Esophagus mucosa (tissue), 1 donor: ENCODE measurements at regions not wholly inside any gene's neighbourhood (a gene's known extent, or its start where the extent isn't known, plus 50 kb on each side); places are given as distances from the start of the nearest gene placed in this dataset.
"Not testable (repeated sequence)": the region's sequence is repeated elsewhere in the genome, so short reads cannot be mapped to it uniquely, and the experiment has no call there.

Experiments used
- ATAC-seq: fragments of 200-7000 bp; cut with Tn5 transposase; one replicate; pipeline ENCODE4 v1.9.1; 2020
- donor health status: DM: yes; HTN: yes; CAD: no.

- ATAC-seq, result no peak
Observed at GRCh38 chrX:11836284-11836683, 78.2 kb downstream of the MSL3 start.

- ATAC-seq, result no peak
Observed at GRCh38 chrX:11837437-11837836, 79.4 kb downstream of the MSL3 start.

GRCh38 chrX:11864171-11864570 lies 106.1 kb downstream of the MSL3 start:
- ATAC-seq, result no peak

GRCh38 chrX:11867610-11868345 lies 109.7 kb downstream of the MSL3 start:
- ATAC-seq, result no peak

- ATAC-seq, result no peak
Observed at GRCh38 chrX:11870789-11871188, 112.8 kb downstream of the MSL3 start.

GRCh38 chrX:11881485-11882170 lies 123.6 kb downstream of the MSL3 start:
- ATAC-seq, result no peak

- no peak for ATAC-seq
Observed at GRCh38 chrX:11886745-11887144, 128.7 kb downstream of the MSL3 start.

GRCh38 chrX:11887175-11887574 lies 129.1 kb downstream of the MSL3 start:
- no peak for ATAC-seq

GRCh38 chrX:11888421-11888820 lies 130.4 kb downstream of the MSL3 start:
- no peak for ATAC-seq

GRCh38 chrX:11889791-11890190 lies 131.8 kb downstream of the MSL3 start:
- no peak for ATAC-seq

GRCh38 chrX:11890836-11891514 lies 132.9 kb downstream of the MSL3 start:
- peak; percentile 36 for ATAC-seq

GRCh38 chrX:11893933-11894710 lies 136.1 kb downstream of the MSL3 start:
- ATAC-seq, result no peak

GRCh38 chrX:11899091-11899490 lies 141.1 kb downstream of the MSL3 start:
- ATAC-seq, result no peak

- ATAC-seq, result not testable (repeated sequence)
Observed at GRCh38 chrX:11905933-11906332, 147.9 kb downstream of the MSL3 start.

- ATAC-seq, result no peak
Observed at GRCh38 chrX:11908371-11908770, 150.3 kb downstream of the MSL3 start.

GRCh38 chrX:11913001-11913400 lies 155.0 kb downstream of the MSL3 start:
- ATAC-seq, result no peak

GRCh38 chrX:11929476-11929875 lies 171.4 kb downstream of the MSL3 start:
- ATAC-seq, result no peak

GRCh38 chrX:11932423-11932822 lies 174.4 kb downstream of the MSL3 start:
- ATAC-seq, result no peak

- ATAC-seq, result no peak
Observed at GRCh38 chrX:11934089-11934488, 176.1 kb downstream of the MSL3 start.

GRCh38 chrX:11941571-11941970 lies 183.5 kb downstream of the MSL3 start:
- ATAC-seq, result no peak

- ATAC-seq, result no peak
Observed at GRCh38 chrX:11944501-11944900, 186.5 kb downstream of the MSL3 start.

- no peak for ATAC-seq
Observed at GRCh38 chrX:11949291-11949690, 189.0 kb upstream of the FRMPD4 start.

- ATAC-seq, result no peak
Observed at GRCh38 chrX:11952176-11952720, 186.0 kb upstream of the FRMPD4 start.
